SJCRH30 (cell line): ENCODE measurements at regions not wholly inside any gene's neighbourhood (a gene's known extent, or its start where the extent isn't known, plus 50 kb on each side); places are given as distances from the start of the nearest gene placed in this dataset.
A peak's percentile ranks its signal among the peaks of the same experiment; 100 is the strongest.
"Not testable (repeated sequence)": the region's sequence is repeated elsewhere in the genome, so short reads cannot be mapped to it uniquely, and the experiment has no call there.

Source experiments
- DNase-seq, 2 experiments: peaks; one replicate each; pipeline ENCODE4 v3.0.0-alpha.2; 2015 to 2020
- H3K27ac ChIP-seq: fragments of 250-450 bp; sonication (Bioruptor Pico); 2 replicates; pipeline ENCODE4 v1.5.1; 2020; ENCODE audit warnings: mild to moderate bottlenecking, moderate library complexity
- H3K27me3 ChIP-seq: fragments of 250-450 bp; sonication (Bioruptor Pico); 2 replicates; pipeline ENCODE4 v1.5.1; 2020; ENCODE audit warnings: mild to moderate bottlenecking, moderate library complexity
- H3K36me3 ChIP-seq: fragments of 250-450 bp; sonication (Bioruptor Pico); 2 replicates; pipeline ENCODE4 v1.5.1; 2020; ENCODE audit warnings: mild to moderate bottlenecking, moderate library complexity
- H3K4me1 ChIP-seq: fragments of 250-450 bp; sonication (Bioruptor Pico); 2 replicates; pipeline ENCODE4 v1.5.1; 2020; ENCODE audit warnings: mild to moderate bottlenecking, moderate library complexity
- H3K4me3 ChIP-seq: fragments of 250-450 bp; sonication (Bioruptor Pico); 2 replicates; pipeline ENCODE4 v1.5.1; 2020; ENCODE audit warnings: mild to moderate bottlenecking, moderate library complexity
- H3K9me3 ChIP-seq: fragments of 250-450 bp; sonication (Bioruptor Pico); replicated peaks from 2 replicates; pipeline ENCODE4 v1.5.1; 2020; ENCODE audit warnings: mild to moderate bottlenecking, moderate library complexity

DNA sequence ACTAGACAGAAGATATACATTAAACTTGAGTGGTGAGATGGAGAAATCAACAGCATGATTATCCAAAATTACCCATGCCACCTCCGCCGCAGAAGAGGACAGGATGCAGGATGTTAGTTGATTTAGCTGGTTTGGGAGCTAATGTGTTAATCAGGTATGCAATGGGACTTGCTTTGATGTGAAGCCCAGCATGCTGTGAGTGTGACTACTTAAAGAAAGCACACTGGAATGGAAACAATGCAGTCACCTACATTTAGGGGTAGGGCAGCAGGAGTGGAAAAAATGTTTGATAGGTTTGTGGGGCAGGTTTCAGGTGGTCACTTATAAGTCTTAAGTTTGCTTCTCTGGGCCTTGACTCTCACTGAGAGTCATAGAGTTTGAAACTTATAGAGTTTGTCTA, 170.0 kb upstream of the DAAM1 start:
- Histone ChIP-seq H3K4me1 (no peaks in the 10 kb centered on the region), H3K9me3 (no peaks in the 10 kb centered on the region), H3K4me3 (no peak overlapping the region), H3K27me3 (no peaks in the 10 kb centered on the region), H3K27ac (no peak overlapping the region), H3K36me3 (no peaks in the 10 kb centered on the region)
- DNase-seq = no peak

DNA sequence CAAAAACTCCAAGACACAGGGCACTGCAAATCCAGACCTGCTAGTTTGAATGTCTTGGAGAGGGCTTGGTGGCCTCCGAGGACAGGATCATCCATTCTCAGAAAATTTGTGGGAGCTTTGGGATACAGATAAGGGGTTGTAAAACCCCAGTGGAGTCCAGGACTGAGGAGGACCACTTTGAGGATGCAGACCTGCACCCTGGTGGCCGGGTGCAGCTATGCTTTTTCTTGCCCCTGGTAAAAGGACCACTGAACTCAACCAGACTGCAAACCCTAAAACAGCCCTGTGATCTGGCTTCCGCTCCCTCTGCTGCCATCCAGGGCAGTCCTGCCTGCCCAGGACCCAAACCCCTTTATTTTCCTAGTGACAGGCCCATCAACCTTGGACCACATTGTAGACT, 169.5 kb upstream of the DAAM1 start:
- Histone ChIP-seq H3K4me3 (no peak overlapping the region), H3K27ac (no peak overlapping the region), H3K4me1 (no peaks in the 10 kb centered on the region), H3K27me3 (no peaks in the 10 kb centered on the region), H3K9me3 (no peaks in the 10 kb centered on the region), H3K36me3 (no peaks in the 10 kb centered on the region)
- peak; percentile 16 to 48 for DNase-seq

DNA sequence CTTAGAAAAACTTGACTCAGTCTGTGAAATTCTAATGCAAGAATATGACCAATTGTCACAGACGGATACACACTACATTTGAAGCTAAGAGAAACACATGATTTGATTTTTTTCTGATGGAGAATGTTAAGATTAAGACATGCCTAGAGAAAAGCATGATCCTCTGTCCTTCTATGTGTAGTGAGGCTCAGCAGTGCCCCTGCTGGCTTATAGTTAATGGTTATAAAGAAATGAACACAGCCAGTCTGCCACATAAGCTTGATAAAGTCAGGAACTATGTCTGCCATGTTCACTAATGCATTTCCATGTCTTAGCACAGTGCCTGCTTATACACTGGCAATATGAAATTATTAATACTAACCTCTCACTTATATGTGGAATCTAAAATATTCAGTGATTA, 168.1 kb upstream of the DAAM1 start:
- Histone ChIP-seq H3K9me3 (no peaks in the 10 kb centered on the region), H3K4me1 (no peaks in the 10 kb centered on the region), H3K27me3 (no peaks in the 10 kb centered on the region), H3K27ac (no peak overlapping the region), H3K36me3 (no peaks in the 10 kb centered on the region), H3K4me3 (no peak overlapping the region)
- peak; percentile 18 to 50 for DNase-seq

DNA sequence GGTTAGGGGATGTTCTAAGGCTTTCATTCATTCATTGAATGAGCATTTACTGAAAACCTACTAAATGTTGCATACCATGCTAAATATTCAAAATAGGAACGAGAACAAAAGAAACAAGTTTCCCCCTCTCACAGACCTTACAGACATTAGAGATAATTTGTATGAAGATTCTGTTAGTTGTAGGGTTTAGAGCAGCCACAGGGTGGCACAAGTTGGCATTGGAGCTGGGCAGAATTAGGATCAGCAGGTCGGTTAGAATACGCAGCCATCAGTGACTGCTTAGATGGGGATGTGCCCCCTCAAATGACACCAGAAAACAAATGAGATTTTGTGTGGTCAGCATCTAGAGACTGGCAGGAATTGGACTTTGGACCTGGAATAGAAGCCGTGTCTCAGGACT, 166.3 kb upstream of the DAAM1 start:
- Histone ChIP-seq H3K9me3 (no peaks in the 10 kb centered on the region), H3K36me3 (no peaks in the 10 kb centered on the region), H3K27me3 (no peaks in the 10 kb centered on the region), H3K4me1 (no peaks in the 10 kb centered on the region), H3K4me3 (no peak overlapping the region), H3K27ac (no peak overlapping the region)
- peak in 1 of 2 experiments; percentile 22 for DNase-seq

DNA sequence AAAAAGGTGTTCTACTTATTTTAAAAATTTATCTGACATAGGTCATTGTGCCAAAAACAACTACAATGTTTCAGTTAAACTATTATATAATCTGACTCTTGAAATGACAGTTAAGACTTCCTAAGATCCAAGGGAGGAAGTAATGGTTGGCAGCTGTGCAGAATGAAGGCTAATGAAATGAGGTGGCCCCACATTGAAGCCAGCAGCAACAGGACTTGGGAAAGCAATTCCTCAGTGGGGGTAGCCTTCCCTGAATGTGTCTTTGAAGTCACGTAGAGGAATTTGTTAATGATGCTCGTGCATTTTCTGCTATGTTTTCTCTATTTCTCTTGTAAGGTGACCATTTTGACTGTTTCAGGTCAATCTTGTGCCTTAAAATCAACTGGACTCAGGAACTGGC, 162.4 kb upstream of the DAAM1 start:
- H3K9me3 ChIP-seq = no peaks in the 10 kb centered on the region
- DNase-seq = no peak
- no peak overlapping the region for H3K27ac ChIP-seq
- H3K36me3 ChIP-seq = no peaks in the 10 kb centered on the region
- H3K27me3 ChIP-seq = no peaks in the 10 kb centered on the region
- no peak overlapping the region for H3K4me3 ChIP-seq
- H3K4me1 ChIP-seq = peaks cover 4% of the 10 kb centered on the region; the same call in 1 of the 2 replicates

DNA sequence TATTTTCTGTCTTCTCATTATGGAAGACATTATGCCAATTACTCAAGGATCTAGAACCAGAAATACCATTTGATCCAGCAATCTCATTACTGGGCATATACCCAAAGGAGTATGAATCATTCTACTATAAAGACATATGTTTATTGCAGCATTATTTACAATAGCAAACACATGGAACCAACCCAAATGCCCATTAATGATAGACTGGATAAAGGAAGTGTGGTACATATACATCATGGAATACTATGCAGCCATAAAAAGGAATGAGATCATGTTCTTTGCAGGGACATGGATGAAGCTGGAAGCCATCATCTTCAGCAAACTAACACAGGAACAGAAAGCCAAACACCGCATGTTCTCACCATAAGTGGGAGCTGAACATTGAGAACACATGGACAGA, 161.8 kb upstream of the DAAM1 start:
- H3K4me1 ChIP-seq, H3K36me3 ChIP-seq, H3K4me3 ChIP-seq, DNase-seq, H3K27ac ChIP-seq, H3K9me3 ChIP-seq, H3K27me3 ChIP-seq: not testable (repeated sequence)

DNA sequence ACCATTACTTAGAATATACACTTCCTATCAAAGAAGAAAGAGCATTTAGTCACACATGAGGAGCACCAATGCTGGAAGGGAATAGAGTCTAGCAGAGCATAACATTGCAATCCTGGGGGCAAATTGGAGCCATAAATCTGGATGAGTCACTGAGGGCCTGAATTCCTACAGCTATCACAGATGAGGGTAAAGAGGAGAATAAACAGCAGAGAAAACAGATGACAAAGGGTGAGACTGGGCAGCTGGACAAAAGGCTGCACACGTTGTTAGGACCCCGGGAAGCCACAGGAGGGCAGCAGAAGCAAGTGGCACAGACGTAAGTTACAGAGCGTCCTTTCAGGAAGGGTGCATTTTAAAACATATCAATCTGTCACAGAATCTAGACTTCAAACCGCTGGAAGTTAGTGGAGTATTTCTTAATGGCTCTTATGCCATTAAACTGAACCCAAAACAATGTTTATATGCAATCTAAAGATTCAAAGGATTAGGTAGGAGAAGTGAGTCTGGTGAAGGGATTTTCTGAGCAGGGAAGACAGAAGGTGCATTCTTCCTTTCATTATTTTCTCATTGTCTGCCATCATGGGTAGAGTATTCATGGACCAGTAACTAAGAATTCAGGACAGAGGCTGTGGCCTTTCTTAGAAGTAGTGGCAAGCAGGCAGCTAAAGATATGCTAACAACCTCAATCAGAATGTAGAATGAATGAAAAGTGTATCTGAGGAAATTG, 159.8 kb upstream of the DAAM1 start:
- H3K9me3 ChIP-seq = no peaks in the 10 kb centered on the region
- peaks cover 11% of the 10 kb centered on the region for H3K4me1 ChIP-seq
- H3K4me3 ChIP-seq = no peak overlapping the region
- H3K27ac ChIP-seq = peak overlapping the region; percentile 78
- DNase-seq = peak; percentile 78 to 91
- H3K27me3 ChIP-seq = no peaks in the 10 kb centered on the region
- H3K36me3 ChIP-seq = no peaks in the 10 kb centered on the region

DNA sequence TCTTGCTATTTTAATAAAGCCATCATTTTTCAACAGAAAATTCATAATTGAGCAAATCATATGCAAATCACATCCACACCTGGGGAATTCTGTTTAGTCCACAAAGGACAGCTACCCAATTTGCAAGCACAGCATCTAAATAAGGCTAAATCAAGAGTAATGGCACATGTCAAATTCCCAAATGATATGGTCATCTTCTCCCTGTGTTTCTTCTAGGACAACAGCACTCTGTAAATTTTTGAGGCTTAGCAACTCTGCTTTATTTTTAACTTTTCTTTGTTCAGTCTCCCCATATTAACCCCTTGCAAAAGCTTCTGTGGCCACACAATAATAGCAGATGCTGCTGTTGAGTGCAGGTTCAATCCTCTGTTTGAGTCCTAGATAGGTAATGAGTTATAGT, 155.6 kb upstream of the DAAM1 start:
- peak in 1 of 2 experiments; percentile 6 for DNase-seq
- Histone ChIP-seq H3K4me3 (no peak overlapping the region), H3K9me3 (no peaks in the 10 kb centered on the region), H3K27me3 (no peaks in the 10 kb centered on the region), H3K36me3 (no peaks in the 10 kb centered on the region), H3K4me1 (peaks cover 11% of the 10 kb centered on the region), H3K27ac (no peak overlapping the region; the same call in 1 of the 2 replicates)

DNA sequence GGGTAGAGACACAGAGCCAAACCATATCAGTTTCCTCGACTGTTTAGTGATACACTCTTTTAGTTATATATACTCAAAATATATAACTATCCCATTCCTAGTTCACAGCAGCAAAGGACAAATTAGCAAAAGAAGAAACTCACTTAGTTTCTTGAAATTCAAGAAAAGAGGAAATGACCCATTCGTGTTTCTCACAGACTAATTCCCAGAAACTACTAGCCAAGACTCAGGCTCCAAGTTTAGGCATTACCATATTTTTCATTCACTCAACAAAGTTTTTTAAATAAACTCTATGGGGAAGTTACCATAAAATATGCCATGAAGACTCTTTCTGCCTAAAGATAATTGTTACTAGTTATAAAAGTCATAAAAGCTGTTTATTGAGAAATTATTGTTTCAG, 152.3 kb upstream of the DAAM1 start:
- no peak for DNase-seq
- Histone ChIP-seq H3K4me1 (peaks cover 7% of the 10 kb centered on the region), H3K27ac (no peak overlapping the region), H3K9me3 (no peaks in the 10 kb centered on the region), H3K27me3 (no peaks in the 10 kb centered on the region), H3K4me3 (no peak overlapping the region), H3K36me3 (no peaks in the 10 kb centered on the region)

DNA sequence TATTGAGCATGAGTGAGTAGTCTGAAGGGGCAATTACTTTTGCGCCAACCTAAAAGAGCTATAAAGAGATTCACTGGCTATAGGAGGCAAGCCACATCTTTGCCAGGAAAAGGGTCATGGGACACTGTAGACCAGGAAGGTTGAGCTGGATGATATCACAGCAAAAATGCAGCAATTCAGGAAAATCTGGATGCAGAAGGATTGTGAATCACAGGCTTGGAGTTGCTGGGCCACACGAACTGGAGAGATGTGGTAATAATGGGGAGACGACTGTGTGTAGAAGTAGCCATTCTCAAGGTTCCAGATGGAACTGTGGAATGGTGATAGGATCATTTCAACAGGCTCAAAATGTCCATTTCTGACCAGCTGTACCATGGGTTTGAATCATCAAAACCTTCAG, 151.4 kb upstream of the DAAM1 start:
- H3K4me1 ChIP-seq = peaks cover 7% of the 10 kb centered on the region
- H3K27ac ChIP-seq = no peak overlapping the region
- no peaks in the 10 kb centered on the region for H3K27me3 ChIP-seq
- no peaks in the 10 kb centered on the region for H3K9me3 ChIP-seq
- DNase-seq = no peak
- no peak overlapping the region for H3K4me3 ChIP-seq
- no peaks in the 10 kb centered on the region for H3K36me3 ChIP-seq

DNA sequence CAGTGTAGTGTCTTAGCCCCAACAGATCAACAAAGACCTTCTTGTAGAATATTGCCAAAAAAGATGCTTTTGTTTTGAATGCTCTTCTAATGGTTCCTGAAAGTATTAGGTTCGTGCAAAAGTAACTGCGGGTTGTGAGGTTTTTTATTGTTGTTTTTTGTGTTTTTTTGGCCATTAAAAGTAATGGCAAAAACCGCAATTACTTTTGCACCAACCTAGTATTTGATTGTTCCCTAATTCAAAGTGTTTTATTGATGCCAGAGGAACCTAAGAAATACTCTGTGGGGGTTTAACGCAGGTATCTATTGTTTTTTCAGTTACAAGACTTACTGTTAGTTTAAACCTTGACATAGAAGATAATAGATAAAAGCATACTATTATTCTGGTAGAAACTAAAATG, 150.8 kb upstream of the DAAM1 start:
- DNase-seq = no peak
- no peak overlapping the region for H3K27ac ChIP-seq
- H3K27me3 ChIP-seq = no peaks in the 10 kb centered on the region
- H3K4me3 ChIP-seq = no peak overlapping the region
- H3K4me1 ChIP-seq = peaks cover 5% of the 10 kb centered on the region
- no peaks in the 10 kb centered on the region for H3K9me3 ChIP-seq
- H3K36me3 ChIP-seq = no peaks in the 10 kb centered on the region

DNA sequence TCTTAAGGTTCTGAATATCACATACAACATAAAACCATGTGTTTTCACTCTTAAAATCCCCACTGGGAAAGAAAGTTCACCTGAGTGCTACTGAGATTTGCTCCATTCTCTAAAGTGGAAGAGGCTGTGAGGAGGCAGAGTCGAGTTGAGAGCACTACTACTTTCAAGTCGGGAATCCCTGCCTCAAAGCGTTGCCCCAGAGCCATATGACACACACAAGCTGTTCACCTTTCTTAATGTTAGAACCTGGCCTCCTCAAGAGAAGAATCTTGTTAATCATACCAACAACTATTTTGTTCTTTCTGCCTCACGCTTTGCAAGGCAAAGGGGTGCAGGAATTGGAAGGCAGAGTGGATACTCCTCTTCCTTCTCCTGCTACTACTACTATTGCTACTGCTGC, 149.7 kb upstream of the DAAM1 start:
- Histone ChIP-seq H3K36me3 (no peaks in the 10 kb centered on the region), H3K9me3 (no peaks in the 10 kb centered on the region), H3K27me3 (no peaks in the 10 kb centered on the region), H3K27ac (no peak overlapping the region), H3K4me3 (no peak overlapping the region), H3K4me1 (no peaks in the 10 kb centered on the region)
- no peak for DNase-seq

DNA sequence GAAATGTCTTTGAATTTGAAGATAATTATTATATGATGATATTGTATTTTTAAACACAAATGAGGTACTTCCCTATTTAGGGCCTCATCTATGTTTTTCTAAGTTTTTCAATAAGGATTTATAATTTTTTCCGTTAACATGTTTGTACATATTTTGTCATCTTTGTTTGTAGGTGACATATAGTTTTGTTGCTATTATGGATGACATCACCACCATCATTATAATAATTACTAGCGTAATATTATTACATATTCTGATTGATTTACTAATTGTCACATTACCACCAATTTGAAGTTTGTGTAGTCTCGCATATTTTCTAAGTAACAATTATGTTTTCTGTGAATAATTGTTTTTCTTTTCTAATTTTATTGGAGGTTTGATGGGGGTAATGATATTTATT, 147.2 kb upstream of the DAAM1 start:
- H3K27ac ChIP-seq = no peak overlapping the region
- DNase-seq = no peak
- H3K4me3 ChIP-seq = no peak overlapping the region
- H3K36me3 ChIP-seq = no peaks in the 10 kb centered on the region
- H3K4me1 ChIP-seq = no peaks in the 10 kb centered on the region
- H3K9me3 ChIP-seq = no peaks in the 10 kb centered on the region
- no peaks in the 10 kb centered on the region for H3K27me3 ChIP-seq

DNA sequence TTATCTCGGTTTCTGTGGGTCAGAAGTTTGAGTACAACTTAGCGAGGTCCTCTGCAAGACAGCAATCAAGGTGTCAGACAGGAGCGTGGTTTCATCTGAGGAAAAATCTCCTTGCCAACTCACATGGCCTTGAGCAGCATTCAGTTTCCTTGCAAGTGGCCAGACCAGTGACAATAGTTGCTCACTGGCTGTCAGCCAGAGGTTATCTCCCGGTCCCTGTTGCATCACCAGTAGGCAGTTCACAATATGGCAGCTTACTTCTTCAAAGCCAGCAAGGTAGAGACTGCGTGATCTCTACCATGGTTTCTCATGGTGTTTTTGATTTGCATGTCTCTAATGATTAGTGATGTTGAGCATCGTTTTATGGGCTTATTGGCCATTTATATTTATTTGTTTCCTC, 143.8 kb upstream of the DAAM1 start:
- no peak overlapping the region for H3K27ac ChIP-seq

DNA sequence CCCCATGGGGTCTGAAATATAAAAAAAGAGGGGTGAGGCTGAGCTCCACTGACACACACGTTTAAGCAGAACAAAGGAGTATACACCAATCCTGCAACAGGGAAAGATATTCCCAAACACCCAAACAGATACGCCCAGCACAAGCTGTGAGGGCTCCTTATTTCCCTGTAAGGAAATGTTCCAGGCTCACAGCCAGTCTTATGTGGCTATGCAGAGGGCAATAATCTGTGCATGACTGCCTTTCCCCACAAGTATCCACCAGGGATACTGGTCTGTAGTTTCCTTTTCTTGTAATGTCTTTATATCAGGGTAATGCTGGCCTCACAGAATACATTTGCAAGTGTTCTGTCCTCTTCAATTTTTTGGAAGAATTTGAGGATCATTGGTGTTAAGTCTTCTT, 141.7 kb upstream of the DAAM1 start:
- H3K27ac ChIP-seq = no peak overlapping the region
- H3K4me3 ChIP-seq = no peak overlapping the region
- H3K36me3 ChIP-seq = no peaks in the 10 kb centered on the region
- H3K9me3 ChIP-seq = no peaks in the 10 kb centered on the region
- H3K4me1 ChIP-seq = peaks cover 12% of the 10 kb centered on the region
- H3K27me3 ChIP-seq = no peaks in the 10 kb centered on the region
- no peak for DNase-seq

More for the DNA sequence above, 143.8 kb upstream of the DAAM1 start:
- peaks cover 12% of the 10 kb centered on the region for H3K4me1 ChIP-seq
- no peaks in the 10 kb centered on the region for H3K9me3 ChIP-seq
- no peak for DNase-seq
- H3K27me3 ChIP-seq = no peaks in the 10 kb centered on the region
- no peaks in the 10 kb centered on the region for H3K36me3 ChIP-seq
- no peak overlapping the region for H3K4me3 ChIP-seq

DNA sequence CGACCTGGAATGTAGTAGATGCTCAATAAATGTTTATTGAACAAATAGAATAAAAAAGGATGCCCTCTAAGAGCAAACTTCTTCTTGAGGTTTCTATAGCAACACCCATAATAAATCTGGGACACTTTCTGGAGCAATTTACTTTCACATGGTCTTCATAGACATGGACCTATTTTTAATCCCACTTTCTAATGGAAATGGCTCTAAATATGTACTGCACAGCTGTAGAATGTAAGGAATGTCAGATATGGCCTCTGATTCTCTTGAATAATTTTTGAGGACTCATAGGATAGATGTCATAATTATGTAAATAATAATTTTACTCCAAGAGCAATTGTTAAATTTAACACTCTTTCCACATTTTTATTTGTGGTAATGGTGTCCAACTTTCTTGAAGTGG, 133.5 kb upstream of the DAAM1 start:
- no peaks in the 10 kb centered on the region; the same call in 1 of the 2 replicates for H3K4me1 ChIP-seq
- no peak overlapping the region for H3K27ac ChIP-seq
- no peak for DNase-seq
- H3K27me3 ChIP-seq = no peaks in the 10 kb centered on the region
- no peak overlapping the region for H3K4me3 ChIP-seq
- no peaks in the 10 kb centered on the region for H3K9me3 ChIP-seq
- H3K36me3 ChIP-seq = no peaks in the 10 kb centered on the region
